WTC11 (cell line): ENCODE measurements at regions not wholly inside any gene's neighbourhood (a gene's known extent, or its start where the extent isn't known, plus 50 kb on each side); places are given as distances from the start of the nearest gene placed in this dataset.
A peak's percentile ranks its signal among the peaks of the same experiment; 100 is the strongest.

Experiments used
- ATAC-seq: fragments of 200-7000 bp; cut with Tn5 transposase; 2 replicates; pipeline ENCODE4 v1.10.0; 2021; ENCODE audit warnings: mild to moderate bottlenecking, moderate library complexity
- CTCF ChIA-PET: fragments of 300-600 bp; sonication (Branson Sonifier 250); formaldehyde crosslinking; loops from one replicate; lab custom pipeline; 2021; ENCODE audit warnings: antibody characterized with exemption; lab: Charles Lee
- POLR2A ChIA-PET: fragments of 350-600 bp; sonication (Branson Sonifier 250); formaldehyde crosslinking; loops from one replicate; lab custom pipeline; 2021; ENCODE audit warnings: antibody characterized with exemption; lab: Charles Lee
- DNase-seq: peaks from one replicate; pipeline ENCODE4 v3.0.0; 2021; ENCODE audit warnings: low spot score
- H3K27ac Mint-ChIP-seq: 2 replicates; pipeline ENCODE4 v1.8.0; 2021; ENCODE audit warnings: mixed read lengths
- H3K27me3 Mint-ChIP-seq: 2 replicates; pipeline ENCODE4 v1.8.0; 2021; ENCODE audit warnings: low read depth, mild to moderate bottlenecking, moderate library complexity, mixed read lengths
- H3K36me3 Mint-ChIP-seq: 2 replicates; pipeline ENCODE4 v1.8.0; 2021; ENCODE audit warnings: mixed read lengths
- H3K4me1 Mint-ChIP-seq: 2 replicates; pipeline ENCODE4 v1.8.0; 2022; ENCODE audit warnings: mixed read lengths
- H3K4me3 Mint-ChIP-seq: 2 replicates; pipeline ENCODE4 v1.8.0; 2021; ENCODE audit warnings: mild to moderate bottlenecking, moderate library complexity, mixed read lengths
- H3K9me3 Mint-ChIP-seq: 2 replicates; pipeline ENCODE4 v1.8.0; 2021; ENCODE audit warnings: mixed read lengths
- ATF2 ChIP-seq: sonication (generic); formaldehyde crosslinking; IDR thresholded peaks from 2 replicates; pipeline ENCODE4 v1.8.1; 2022; ENCODE audit warnings: low read depth, missing genetic modification reagents, borderline replicate concordance
- ELF4 ChIP-seq: sonication (generic); formaldehyde crosslinking; IDR thresholded peaks from 2 replicates; pipeline ENCODE4 v1.8.1; 2022; ENCODE audit warnings: low read depth, mild to moderate bottlenecking, moderate library complexity, missing genetic modification reagents
- FOXK1 ChIP-seq: sonication (generic); formaldehyde crosslinking; IDR thresholded peaks from 2 replicates; pipeline ENCODE4 v1.8.0; 2022; ENCODE audit warnings: mild to moderate bottlenecking, moderate library complexity, missing genetic modification reagents
- FOXP1 ChIP-seq: sonication (generic); formaldehyde crosslinking; IDR thresholded peaks from 2 replicates; pipeline ENCODE4 v1.8.0; 2022; ENCODE audit warnings: missing genetic modification reagents, mild to moderate bottlenecking, moderate library complexity, borderline replicate concordance
- HMGXB4 ChIP-seq: sonication (generic); formaldehyde crosslinking; IDR thresholded peaks from 2 replicates; pipeline ENCODE4 v1.8.1; 2023; ENCODE audit warnings: mild to moderate bottlenecking, moderate library complexity, missing genetic modification reagents
- JUN ChIP-seq: sonication (generic); formaldehyde crosslinking; IDR thresholded peaks from 2 replicates; pipeline ENCODE4 v1.8.0; 2023; ENCODE audit warnings: mild to moderate bottlenecking, missing genetic modification reagents
- KAT7 ChIP-seq: sonication (generic); formaldehyde crosslinking; IDR thresholded peaks from 2 replicates; pipeline ENCODE4 v1.8.1; 2023; ENCODE audit warnings: missing genetic modification reagents, mild to moderate bottlenecking, borderline replicate concordance
- MYBL2 ChIP-seq: sonication (generic); formaldehyde crosslinking; IDR thresholded peaks from 2 replicates; pipeline ENCODE4 v1.8.1; 2023; ENCODE audit warnings: mild to moderate bottlenecking, moderate library complexity, missing genetic modification reagents
- NFYB ChIP-seq: sonication (generic); formaldehyde crosslinking; conservative IDR thresholded peaks from 2 replicates; pipeline ENCODE4 v1.8.0; 2022; ENCODE audit warnings: low read depth, missing genetic modification reagents
- PRDM15 ChIP-seq: sonication (generic); formaldehyde crosslinking; IDR thresholded peaks from 2 replicates; pipeline ENCODE4 v1.8.0; 2022; ENCODE audit warnings: missing genetic modification reagents
- RORB ChIP-seq: fragments of 250-450 bp; sonication (Bioruptor Pico); IDR thresholded peaks from 2 replicates; pipeline ENCODE4 v1.9.0; 2021; ENCODE audit warnings: mild to moderate bottlenecking
- SP1 ChIP-seq: sonication (generic); formaldehyde crosslinking; conservative IDR thresholded peaks from 2 replicates; pipeline ENCODE4 v1.8.1; 2022; ENCODE audit warnings: missing genetic modification reagents
- STAT6 ChIP-seq: sonication (generic); formaldehyde crosslinking; conservative IDR thresholded peaks from 2 replicates; pipeline ENCODE4 v1.8.1; 2023; ENCODE audit warnings: mild to moderate bottlenecking, low read depth, missing genetic modification reagents, moderate library complexity
- TEAD1 ChIP-seq: sonication (generic); formaldehyde crosslinking; IDR thresholded peaks from 2 replicates; pipeline ENCODE4 v1.8.0; 2022; ENCODE audit warnings: mild to moderate bottlenecking, missing genetic modification reagents
- TP53 ChIP-seq: sonication (generic); formaldehyde crosslinking; IDR thresholded peaks from 2 replicates; pipeline ENCODE4 v1.8.1; 2023; ENCODE audit warnings: mild to moderate bottlenecking, missing genetic modification reagents
- USF1 ChIP-seq: sonication (generic); formaldehyde crosslinking; IDR thresholded peaks from 2 replicates; pipeline ENCODE4 v1.8.0; 2022; ENCODE audit warnings: mild to moderate bottlenecking, missing genetic modification reagents
- ZMAT4 ChIP-seq: fragments of 250-450 bp; sonication (Bioruptor Pico); IDR thresholded peaks from 2 replicates; pipeline ENCODE4 v1.9.0; 2021; ENCODE audit warnings: mild to moderate bottlenecking
- ZNF138 ChIP-seq: sonication (generic); formaldehyde crosslinking; conservative IDR thresholded peaks from 2 replicates; pipeline ENCODE4 v1.8.1; 2022; ENCODE audit warnings: mild to moderate bottlenecking, moderate library complexity, missing genetic modification reagents
- ZNF512 ChIP-seq: sonication (generic); formaldehyde crosslinking; IDR thresholded peaks from 2 replicates; pipeline ENCODE4 v1.8.1; 2022; ENCODE audit warnings: missing genetic modification reagents, borderline replicate concordance

- ChIA-PET CTCF (no interaction called here), POLR2A (no interaction called here)
- 0 out of 2 replicates have a peak, but pooled peaks cover 3% of the 10 kb centered on the region for H3K4me1 Mint-ChIP-seq
- H3K4me3 Mint-ChIP-seq, result no peak overlapping the region
- ATAC-seq (no peak), DNase-seq (no peak)
- no peaks in the 10 kb centered on the region for H3K27me3 Mint-ChIP-seq
- no peaks in the 10 kb centered on the region for H3K9me3 Mint-ChIP-seq
- no peak overlapping the region for H3K27ac Mint-ChIP-seq
- no peaks in the 10 kb centered on the region for H3K36me3 Mint-ChIP-seq
- TF ChIP-seq HMGXB4 (no peak), FOXP1 (CRISPR knock-in tag) (no peak), MYBL2 (CRISPR knock-in tag) (no peak), USF1 (CRISPR knock-in tag) (no peak), PRDM15 (CRISPR knock-in tag) (no peak)
Observed at GRCh38 chr7:25686493-25686892, 458.2 kb upstream of the NPVF start.

GRCh38 chr7:25694211-25694610 is 457.8 kb upstream of the NFE2L3 start:
- peaks cover 33% of the 10 kb centered on the region for H3K4me1 Mint-ChIP-seq
- H3K4me3 Mint-ChIP-seq, result no peak overlapping the region
- no peaks in the 10 kb centered on the region for H3K9me3 Mint-ChIP-seq
- DNase-seq, result no peak
- peaks cover 5% of the 10 kb centered on the region; the same call in 1 of the 2 replicates for H3K27me3 Mint-ChIP-seq
- CTCF ChIA-PET, result interaction anchor here (1.4 kb wide), 1 partner anchor 125 kb away, joined by 4 read pairs; no protein-coding TSS in a partner anchor
- H3K27ac Mint-ChIP-seq, result peak overlapping the region; percentile 54; the same call in 1 of the 2 replicates
- ATAC-seq, result no peak
- TF ChIP-seq RORB (CRISPR knock-in tag) (no peak), ZMAT4 (CRISPR knock-in tag) (no peak), SP1 (no peak), ZNF512 (no peak), NFYB (no peak), FOXK1 (CRISPR knock-in tag) (no peak), STAT6 (CRISPR knock-in tag) (no peak), TEAD1 (no peak), JUN (CRISPR knock-in tag) (no peak), ELF4 (CRISPR knock-in tag) (no peak), KAT7 (CRISPR knock-in tag) (no peak), ATF2 (no peak), TP53 (no peak), ZNF138 (no peak)
- POLR2A ChIA-PET, result no interaction called here
- no peaks in the 10 kb centered on the region for H3K36me3 Mint-ChIP-seq
